HEK293 (cell line): ENCODE measurements at regions not wholly inside any gene's neighbourhood (a gene's known extent, or its start where the extent isn't known, plus 50 kb on each side); places are given as distances from the start of the nearest gene placed in this dataset.

Experiments
- BCL6B ChIP-seq: fragments of 450-650 bp; formaldehyde crosslinking; IDR thresholded peaks from 2 replicates; pipeline ENCODE4 v1.5.1; 2017; ENCODE audit warnings: missing biosample characterization, missing genetic modification characterization
- ELK4 ChIP-seq: IDR thresholded peaks from 2 replicates; pipeline ENCODE4 v1.6.1; 2011; ENCODE audit warnings: mild to moderate bottlenecking, low read depth, low read length, borderline replicate concordance
- GLI4 ChIP-seq: fragments of 450-650 bp; formaldehyde crosslinking; IDR thresholded peaks from 2 replicates; pipeline ENCODE4 v1.5.1; 2016; ENCODE audit warnings: missing biosample characterization, missing genetic modification characterization
- KLF9 ChIP-seq: fragments of 450-650 bp; formaldehyde crosslinking; IDR thresholded peaks from 2 replicates; pipeline ENCODE4 v1.5.1; 2016; ENCODE audit warnings: missing biosample characterization, missing genetic modification characterization, low read depth
- PRDM2 ChIP-seq: fragments of 450-650 bp; formaldehyde crosslinking; IDR thresholded peaks from 2 replicates; pipeline ENCODE4 v1.5.1; 2016; ENCODE audit warnings: missing biosample characterization, missing genetic modification characterization, borderline replicate concordance
- ZBTB1 ChIP-seq: fragments of 450-650 bp; formaldehyde crosslinking; IDR thresholded peaks from 2 replicates; pipeline ENCODE4 v1.5.1; 2016; ENCODE audit warnings: missing biosample characterization, missing genetic modification characterization
- ZFP37 ChIP-seq: fragments of 450-650 bp; formaldehyde crosslinking; IDR thresholded peaks from 2 replicates; pipeline ENCODE4 v1.5.1; 2016; ENCODE audit warnings: missing biosample characterization, missing genetic modification characterization
- ZFP69B ChIP-seq: fragments of 450-650 bp; formaldehyde crosslinking; IDR thresholded peaks from 2 replicates; pipeline ENCODE4 v1.5.1; 2016; ENCODE audit warnings: missing biosample characterization, missing genetic modification characterization
- ZIC2 ChIP-seq: fragments of 450-650 bp; formaldehyde crosslinking; IDR thresholded peaks from 2 replicates; pipeline ENCODE4 v1.5.1; 2016; ENCODE audit warnings: missing biosample characterization, missing genetic modification characterization
- ZNF112 ChIP-seq: fragments of 450-650 bp; formaldehyde crosslinking; IDR thresholded peaks from 2 replicates; pipeline ENCODE4 v1.5.0; 2017; ENCODE audit warnings: missing biosample characterization, missing genetic modification characterization
- ZNF138 ChIP-seq: fragments of 450-650 bp; formaldehyde crosslinking; IDR thresholded peaks from 2 replicates; pipeline ENCODE4 v1.5.1; 2016; ENCODE audit warnings: missing biosample characterization, missing genetic modification characterization, borderline replicate concordance
- ZNF175 ChIP-seq: fragments of 450-650 bp; formaldehyde crosslinking; IDR thresholded peaks from 2 replicates; pipeline ENCODE4 v1.5.1; 2016; ENCODE audit warnings: missing biosample characterization, missing genetic modification characterization
- ZNF211 ChIP-seq: fragments of 450-650 bp; formaldehyde crosslinking; IDR thresholded peaks from 2 replicates; pipeline ENCODE4 v1.5.1; 2016; ENCODE audit warnings: low read depth, missing biosample characterization, missing genetic modification characterization
- ZNF311 ChIP-seq: fragments of 450-650 bp; formaldehyde crosslinking; IDR thresholded peaks from 2 replicates; pipeline ENCODE4 v1.5.1; 2017; ENCODE audit warnings: missing biosample characterization, missing genetic modification characterization, borderline replicate concordance
- ZNF335 ChIP-seq: fragments of 450-650 bp; formaldehyde crosslinking; conservative IDR thresholded peaks from 2 replicates; pipeline ENCODE4 v1.5.1; 2016; ENCODE audit warnings: missing biosample characterization, missing genetic modification characterization
- ZNF366 ChIP-seq: fragments of 450-650 bp; formaldehyde crosslinking; conservative IDR thresholded peaks from 2 replicates; pipeline ENCODE4 v1.5.1; 2016; ENCODE audit warnings: missing biosample characterization, missing genetic modification characterization
- ZNF530 ChIP-seq: fragments of 450-650 bp; formaldehyde crosslinking; IDR thresholded peaks from 2 replicates; pipeline ENCODE4 v1.5.1; 2016; ENCODE audit warnings: low read depth, missing biosample characterization, missing genetic modification characterization
- ZNF549 ChIP-seq: fragments of 450-650 bp; IDR thresholded peaks from 2 replicates; pipeline ENCODE4 v1.5.1; 2018; ENCODE audit warnings: missing biosample characterization, missing genetic modification characterization, mild to moderate bottlenecking, inconsistent platforms, moderate library complexity
- ZNF560 ChIP-seq: fragments of 450-650 bp; formaldehyde crosslinking; IDR thresholded peaks from 2 replicates; pipeline ENCODE4 v1.5.1; 2017; ENCODE audit warnings: missing biosample characterization, missing genetic modification characterization, borderline replicate concordance
- ZNF571 ChIP-seq: fragments of 450-650 bp; formaldehyde crosslinking; IDR thresholded peaks from 2 replicates; pipeline ENCODE4 v1.5.0; 2017; ENCODE audit warnings: missing biosample characterization, missing genetic modification characterization
- ZNF777 ChIP-seq: fragments of 450-650 bp; formaldehyde crosslinking; IDR thresholded peaks from 2 replicates; pipeline ENCODE4 v1.5.1; 2017; ENCODE audit warnings: missing biosample characterization, missing genetic modification characterization, borderline replicate concordance
- TF ChIP-seq, protein P1 (sequence below): fragments of 450-650 bp; formaldehyde crosslinking; IDR thresholded peaks from 2 replicates; pipeline ENCODE4 v1.5.1; 2016; ENCODE audit warnings: missing biosample characterization, missing genetic modification characterization
- TF ChIP-seq, protein P2 (sequence below): fragments of 450-650 bp; formaldehyde crosslinking; IDR thresholded peaks from 2 replicates; pipeline ENCODE4 v1.5.1; 2017; ENCODE audit warnings: missing biosample characterization, missing genetic modification characterization
- TF ChIP-seq, protein P3 (sequence below): fragments of 450-650 bp; formaldehyde crosslinking; IDR thresholded peaks from 2 replicates; pipeline ENCODE4 v1.5.1; 2016; ENCODE audit warnings: missing biosample characterization, missing genetic modification characterization
- TF ChIP-seq, protein P4 (sequence below): fragments of 450-650 bp; formaldehyde crosslinking; IDR thresholded peaks from 2 replicates; pipeline ENCODE4 v1.5.1; 2016; ENCODE audit warnings: missing biosample characterization, missing genetic modification characterization, borderline replicate concordance

DNA sequence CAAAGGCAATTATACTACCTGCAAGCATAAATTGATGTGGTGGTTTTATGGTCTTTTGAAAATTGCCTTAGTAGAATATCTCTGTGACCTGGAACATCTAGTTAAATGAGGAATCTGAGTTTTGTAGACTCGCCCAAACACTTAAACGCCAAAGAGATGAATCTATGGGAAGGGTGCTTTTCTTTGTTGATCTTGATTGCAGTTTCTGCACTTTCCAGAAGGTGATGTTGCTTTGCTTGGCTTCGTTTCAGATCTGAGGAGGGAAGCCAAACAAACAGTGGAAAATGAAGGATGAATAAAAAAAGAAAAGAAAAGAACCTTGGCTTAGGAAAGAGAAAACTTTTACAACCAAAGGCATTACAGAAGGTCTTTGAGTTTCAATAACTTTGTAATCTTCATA lies 1021.2 kb downstream of the NR2F1-AS1 start (continued):
- TF ChIP-seq, protein P1, sequence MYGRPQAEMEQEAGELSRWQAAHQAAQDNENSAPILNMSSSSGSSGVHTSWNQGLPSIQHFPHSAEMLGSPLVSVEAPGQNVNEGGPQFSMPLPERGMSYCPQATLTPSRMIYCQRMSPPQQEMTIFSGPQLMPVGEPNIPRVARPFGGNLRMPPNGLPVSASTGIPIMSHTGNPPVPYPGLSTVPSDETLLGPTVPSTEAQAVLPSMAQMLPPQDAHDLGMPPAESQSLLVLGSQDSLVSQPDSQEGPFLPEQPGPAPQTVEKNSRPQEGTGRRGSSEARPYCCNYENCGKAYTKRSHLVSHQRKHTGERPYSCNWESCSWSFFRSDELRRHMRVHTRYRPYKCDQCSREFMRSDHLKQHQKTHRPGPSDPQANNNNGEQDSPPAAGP (tag by site-specific recombination): no peak
- TF ChIP-seq, protein P2, sequence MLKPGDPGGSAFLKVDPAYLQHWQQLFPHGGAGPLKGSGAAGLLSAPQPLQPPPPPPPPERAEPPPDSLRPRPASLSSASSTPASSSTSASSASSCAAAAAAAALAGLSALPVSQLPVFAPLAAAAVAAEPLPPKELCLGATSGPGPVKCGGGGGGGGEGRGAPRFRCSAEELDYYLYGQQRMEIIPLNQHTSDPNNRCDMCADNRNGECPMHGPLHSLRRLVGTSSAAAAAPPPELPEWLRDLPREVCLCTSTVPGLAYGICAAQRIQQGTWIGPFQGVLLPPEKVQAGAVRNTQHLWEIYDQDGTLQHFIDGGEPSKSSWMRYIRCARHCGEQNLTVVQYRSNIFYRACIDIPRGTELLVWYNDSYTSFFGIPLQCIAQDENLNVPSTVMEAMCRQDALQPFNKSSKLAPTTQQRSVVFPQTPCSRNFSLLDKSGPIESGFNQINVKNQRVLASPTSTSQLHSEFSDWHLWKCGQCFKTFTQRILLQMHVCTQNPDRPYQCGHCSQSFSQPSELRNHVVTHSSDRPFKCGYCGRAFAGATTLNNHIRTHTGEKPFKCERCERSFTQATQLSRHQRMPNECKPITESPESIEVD (tag by site-specific recombination): peak; percentile 100
- TF ChIP-seq ZNF530 (no peak), GLI4 (tag by site-specific recombination) (no peak), BCL6B (tag by site-specific recombination) (no peak), ZNF777 (no peak), ZFP37 (tag by site-specific recombination) (no peak), ZIC2 (tag by site-specific recombination) (no peak), PRDM2 (no peak), ZNF366 (tag by site-specific recombination) (no peak; the same call in 1 of the 2 replicates), ZBTB1 (tag by site-specific recombination) (no peak), KLF9 (tag by site-specific recombination) (no peak), ZNF560 (tag by site-specific recombination) (no peak), ELK4 (no peak), ZNF211 (tag by site-specific recombination) (no peak), ZNF175 (tag by site-specific recombination) (no peak), ZNF571 (no peak), ZNF138 (tag by site-specific recombination) (no peak), ZNF112 (tag by site-specific recombination) (no peak), ZNF335 (tag by site-specific recombination) (no peak), ZNF311 (tag by site-specific recombination) (no peak), ZNF549 (no peak), ZFP69B (tag by site-specific recombination) (no peak)
- TF ChIP-seq, protein P3, sequence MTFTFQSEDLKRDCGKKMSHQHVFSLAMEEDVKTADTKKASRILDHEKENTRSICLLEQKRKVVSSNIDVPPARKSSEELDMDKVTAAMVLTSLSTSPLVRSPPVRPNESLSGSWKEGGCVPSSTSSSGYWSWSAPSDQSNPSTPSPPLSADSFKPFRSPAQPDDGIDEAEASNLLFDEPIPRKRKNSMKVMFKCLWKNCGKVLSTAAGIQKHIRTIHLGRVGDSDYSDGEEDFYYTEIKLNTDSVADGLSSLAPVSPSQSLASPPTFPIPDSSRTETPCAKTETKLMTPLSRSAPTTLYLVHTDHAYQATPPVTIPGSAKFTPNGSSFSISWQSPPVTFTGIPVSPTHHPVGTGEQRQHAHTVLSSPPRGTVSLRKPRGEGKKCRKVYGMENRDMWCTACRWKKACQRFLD (tag by site-specific recombination): no peak
- TF ChIP-seq, protein P4, sequence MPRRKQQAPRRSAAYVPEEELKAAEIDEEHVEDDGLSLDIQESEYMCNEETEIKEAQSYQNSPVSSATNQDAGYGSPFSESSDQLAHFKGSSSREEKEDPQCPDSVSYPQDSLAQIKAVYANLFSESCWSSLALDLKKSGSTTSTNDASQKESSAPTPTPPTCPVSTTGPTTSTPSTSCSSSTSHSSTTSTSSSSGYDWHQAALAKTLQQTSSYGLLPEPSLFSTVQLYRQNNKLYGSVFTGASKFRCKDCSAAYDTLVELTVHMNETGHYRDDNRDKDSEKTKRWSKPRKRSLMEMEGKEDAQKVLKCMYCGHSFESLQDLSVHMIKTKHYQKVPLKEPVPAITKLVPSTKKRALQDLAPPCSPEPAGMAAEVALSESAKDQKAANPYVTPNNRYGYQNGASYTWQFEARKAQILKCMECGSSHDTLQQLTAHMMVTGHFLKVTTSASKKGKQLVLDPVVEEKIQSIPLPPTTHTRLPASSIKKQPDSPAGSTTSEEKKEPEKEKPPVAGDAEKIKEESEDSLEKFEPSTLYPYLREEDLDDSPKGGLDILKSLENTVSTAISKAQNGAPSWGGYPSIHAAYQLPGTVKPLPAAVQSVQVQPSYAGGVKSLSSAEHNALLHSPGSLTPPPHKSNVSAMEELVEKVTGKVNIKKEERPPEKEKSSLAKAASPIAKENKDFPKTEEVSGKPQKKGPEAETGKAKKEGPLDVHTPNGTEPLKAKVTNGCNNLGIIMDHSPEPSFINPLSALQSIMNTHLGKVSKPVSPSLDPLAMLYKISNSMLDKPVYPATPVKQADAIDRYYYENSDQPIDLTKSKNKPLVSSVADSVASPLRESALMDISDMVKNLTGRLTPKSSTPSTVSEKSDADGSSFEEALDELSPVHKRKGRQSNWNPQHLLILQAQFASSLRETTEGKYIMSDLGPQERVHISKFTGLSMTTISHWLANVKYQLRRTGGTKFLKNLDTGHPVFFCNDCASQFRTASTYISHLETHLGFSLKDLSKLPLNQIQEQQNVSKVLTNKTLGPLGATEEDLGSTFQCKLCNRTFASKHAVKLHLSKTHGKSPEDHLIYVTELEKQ: 0 out of 2 replicates have a peak, but pooled peaks have one; percentile 38
